NT2/D1 (cell line): ENCODE measurements at regions not wholly inside any gene's neighbourhood (a gene's known extent, or its start where the extent isn't known, plus 50 kb on each side); places are given as distances from the start of the nearest gene placed in this dataset.
"Not testable (repeated sequence)": the region's sequence is repeated elsewhere in the genome, so short reads cannot be mapped to it uniquely, and the experiment has no call there.

Experiments used
- DNase-seq: peaks from one replicate; pipeline ENCODE4 v3.0.0-alpha.2; 2011; ENCODE audit warnings: low read depth, low spot score
- H3K27me3 ChIP-seq: 2 replicates; pipeline ENCODE4 v1.6.0; 2011; ENCODE audit warnings: mild to moderate bottlenecking; ENCODE audit not compliant: insufficient read length, insufficient read depth
- H3K36me3 ChIP-seq: 2 replicates; pipeline ENCODE4 v1.6.1; 2011; ENCODE audit warnings: mild to moderate bottlenecking, low read length, mixed read lengths; ENCODE audit not compliant: insufficient read depth, insufficient read length
- H3K4me1 ChIP-seq: 2 replicates; pipeline ENCODE4 v1.5.1; 2011; ENCODE audit not compliant: insufficient read depth, insufficient read length
- H3K4me3 ChIP-seq: 2 replicates; pipeline ENCODE4 v1.5.1; 2011; ENCODE audit warnings: low read depth; ENCODE audit not compliant: insufficient read length
- H3K9ac ChIP-seq: 2 replicates; pipeline ENCODE4 v1.6.0; 2011; ENCODE audit warnings: low read depth; ENCODE audit not compliant: insufficient read length
- H3K9me3 ChIP-seq: 2 replicates; pipeline ENCODE4 v1.5.1; 2011; ENCODE audit warnings: mild to moderate bottlenecking, low read length; ENCODE audit not compliant: insufficient read depth
- SUZ12 ChIP-seq: IDR thresholded peaks from 2 replicates; pipeline ENCODE4 v1.6.1; 2011; ENCODE audit not compliant: insufficient read length, insufficient read depth; ENCODE audit errors: extremely low read depth
- YY1 ChIP-seq: IDR thresholded peaks from 2 replicates; pipeline ENCODE4 v1.6.1; 2011; ENCODE audit not compliant: insufficient read length, insufficient read depth
- ZNF274 ChIP-seq: IDR thresholded peaks from 2 replicates; pipeline ENCODE4 v1.6.1; 2011; ENCODE audit warnings: mild to moderate bottlenecking, low read depth, low read length

DNA sequence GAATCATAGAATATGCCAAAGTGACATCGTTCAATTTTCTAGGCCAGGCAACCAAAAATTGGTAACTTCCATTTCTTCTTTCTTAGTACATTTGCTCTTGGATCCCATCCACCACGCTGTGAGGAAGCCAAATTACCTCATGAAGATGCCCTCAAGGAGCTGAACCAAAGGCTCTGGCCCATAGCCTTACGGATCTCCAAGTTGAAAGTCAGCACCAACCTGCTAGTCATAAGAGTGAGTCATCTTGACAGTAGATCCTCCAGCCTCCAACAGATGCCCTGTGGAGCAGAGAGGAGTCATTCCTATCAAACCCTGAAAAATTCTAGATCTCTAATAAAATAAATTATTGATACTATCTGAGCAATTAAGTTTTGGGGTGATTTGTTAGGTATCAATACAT, 322.5 kb upstream of the COL8A1 start:
- no peak for DNase-seq

DNA sequence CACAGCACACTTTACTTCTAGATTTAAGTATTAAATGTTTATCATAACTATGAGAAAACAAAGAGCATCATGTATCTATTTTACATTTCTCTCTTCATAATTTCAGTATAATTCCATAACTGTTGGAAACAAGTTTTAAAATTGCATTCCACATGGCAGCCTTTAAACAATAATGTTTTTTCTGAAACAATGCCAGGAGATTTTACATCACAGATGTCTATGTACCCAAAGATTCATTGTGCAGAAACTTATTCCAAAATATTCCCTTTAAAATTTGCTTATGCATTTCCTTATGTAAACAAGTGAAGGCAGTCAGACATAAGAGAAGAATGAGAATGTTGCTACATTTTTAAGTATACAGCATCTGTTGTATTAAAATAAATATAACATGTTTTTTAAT, 324.9 kb upstream of the COL8A1 start:
- DNase-seq, result no peak
- Histone ChIP-seq H3K36me3 (no peaks in the 10 kb centered on the region), H3K4me1 (no peaks in the 10 kb centered on the region), H3K27me3 (no peaks in the 10 kb centered on the region), H3K9me3 (0 out of 2 replicates have a peak, but pooled peaks cover 6% of the 10 kb centered on the region), H3K4me3 (no peak overlapping the region), H3K9ac (no peak overlapping the region)
- TF ChIP-seq ZNF274, result no peak

More for the DNA sequence above, 322.5 kb upstream of the COL8A1 start:
- TF ChIP-seq ZNF274 (no peak), SUZ12 (no peak), YY1 (no peak)
- H3K27me3 ChIP-seq, result no peaks in the 10 kb centered on the region
- no peaks in the 10 kb centered on the region for H3K9me3 ChIP-seq
- H3K9ac ChIP-seq, result no peak overlapping the region
- no peaks in the 10 kb centered on the region for H3K4me1 ChIP-seq
- H3K36me3 ChIP-seq, result no peaks in the 10 kb centered on the region
- no peak overlapping the region for H3K4me3 ChIP-seq

GRCh38 chr3:99298661-99299060, 339.7 kb upstream of the COL8A1 start:
- no peak for TF ChIP-seq YY1
- no peak for TF ChIP-seq ZNF274
- TF ChIP-seq SUZ12, result no peak
- H3K4me1 ChIP-seq, result no peaks in the 10 kb centered on the region
- no peaks in the 10 kb centered on the region for H3K27me3 ChIP-seq
- DNase-seq, result no peak
- no peak overlapping the region for H3K4me3 ChIP-seq
- H3K36me3 ChIP-seq, result no peaks in the 10 kb centered on the region
- no peaks in the 10 kb centered on the region for H3K9me3 ChIP-seq
- no peak overlapping the region for H3K9ac ChIP-seq

DNA sequence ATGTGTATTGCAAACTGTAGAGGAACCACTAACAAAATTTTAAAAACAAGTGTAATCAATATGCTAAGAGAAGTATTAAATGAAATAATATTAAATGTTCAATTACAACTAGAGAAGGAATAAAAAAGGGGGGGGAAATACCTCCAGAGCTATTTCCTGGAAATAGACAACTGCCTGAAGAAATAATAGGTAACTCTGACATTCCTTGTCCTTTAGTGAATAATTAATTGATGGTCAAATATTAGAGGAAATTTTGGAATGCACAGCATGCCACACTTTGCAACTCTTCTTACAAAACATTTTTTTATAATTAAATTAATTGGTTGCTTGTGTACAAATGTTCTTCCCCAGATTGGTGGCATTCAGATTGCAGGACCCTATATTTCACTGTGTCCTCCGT, 342.6 kb upstream of the COL8A1 start:
- no peaks in the 10 kb centered on the region for H3K4me1 ChIP-seq
- H3K36me3 ChIP-seq, result no peaks in the 10 kb centered on the region
- TF ChIP-seq SUZ12 (no peak), ZNF274 (no peak), YY1 (no peak)
- no peak overlapping the region for H3K4me3 ChIP-seq
- DNase-seq, result no peak
- H3K27me3 ChIP-seq, result no peaks in the 10 kb centered on the region
- H3K9ac ChIP-seq, result no peak overlapping the region
- no peaks in the 10 kb centered on the region for H3K9me3 ChIP-seq

DNA sequence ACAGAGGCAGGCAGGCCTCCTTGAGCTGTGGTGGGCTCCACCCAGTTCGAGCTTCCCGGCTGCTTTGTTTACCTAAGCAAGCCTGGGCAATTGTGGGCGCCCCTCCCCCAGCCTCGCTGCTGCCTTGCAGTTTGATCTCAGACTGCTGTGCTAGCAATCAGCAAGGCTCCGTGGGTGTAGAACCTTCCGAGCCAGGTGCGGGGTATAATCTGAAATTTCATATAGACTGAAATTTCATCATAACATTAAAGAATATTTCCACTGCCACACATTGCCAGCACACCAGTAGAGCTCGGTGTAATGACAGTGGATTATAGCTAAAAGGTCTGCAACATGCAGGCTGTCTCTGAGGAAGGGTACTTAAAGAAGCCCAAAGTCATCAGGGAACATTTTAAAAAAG, 344.3 kb upstream of the COL8A1 start:
- not testable (repeated sequence) for H3K36me3 ChIP-seq, H3K9me3 ChIP-seq, H3K4me3 ChIP-seq, DNase-seq, H3K4me1 ChIP-seq, H3K9ac ChIP-seq, H3K27me3 ChIP-seq

GRCh38 chr3:99287876-99288275, 350.5 kb upstream of the COL8A1 start:
- TF ChIP-seq YY1, result no peak
- no peak for TF ChIP-seq SUZ12
- TF ChIP-seq ZNF274, result no peak
- Histone ChIP-seq H3K4me1 (no peaks in the 10 kb centered on the region), H3K4me3 (no peak overlapping the region), H3K9me3 (no peaks in the 10 kb centered on the region), H3K36me3 (no peaks in the 10 kb centered on the region), H3K27me3 (no peaks in the 10 kb centered on the region), H3K9ac (no peak overlapping the region)
- DNase-seq, result no peak

DNA sequence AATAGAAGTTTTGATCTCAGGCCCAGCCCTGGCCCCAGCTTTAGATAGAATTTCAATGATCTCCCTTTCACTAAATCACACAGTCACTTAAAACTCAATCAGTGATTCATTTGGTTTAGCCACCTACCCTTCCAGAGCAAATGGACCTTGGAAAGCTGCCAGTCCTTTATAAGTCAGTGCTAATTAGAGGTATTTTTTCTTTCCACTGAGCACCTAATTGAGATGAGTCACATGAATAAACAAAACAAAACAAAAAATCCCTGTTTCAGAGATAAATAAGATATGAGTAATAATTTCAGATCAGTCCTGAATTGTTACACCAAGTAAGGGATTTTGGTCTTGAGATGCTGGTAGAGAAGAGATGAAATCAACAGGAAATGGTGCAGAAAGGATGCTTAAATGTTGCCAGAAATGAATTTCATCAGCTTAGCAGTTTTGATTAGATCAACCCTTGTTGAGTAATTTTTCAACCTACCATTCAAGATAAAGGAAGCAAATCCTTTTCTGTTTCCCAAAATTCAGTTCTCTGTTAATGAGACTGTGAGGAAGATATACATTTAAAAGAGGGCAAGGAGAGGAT, 352.0 kb upstream of the COL8A1 start:
- Histone ChIP-seq H3K9ac (no peak overlapping the region), H3K9me3 (no peaks in the 10 kb centered on the region), H3K27me3 (no peaks in the 10 kb centered on the region), H3K36me3 (no peaks in the 10 kb centered on the region), H3K4me1 (no peaks in the 10 kb centered on the region), H3K4me3 (no peak overlapping the region)
- no peak for DNase-seq
- TF ChIP-seq SUZ12 (no peak), ZNF274 (no peak), YY1 (no peak)
